ENCODE measurements at regions not wholly inside any gene's neighbourhood (a gene's known extent, or its start where the extent isn't known, plus 50 kb on each side); places are given as distances from the start of the nearest gene placed in this dataset.

DNA sequence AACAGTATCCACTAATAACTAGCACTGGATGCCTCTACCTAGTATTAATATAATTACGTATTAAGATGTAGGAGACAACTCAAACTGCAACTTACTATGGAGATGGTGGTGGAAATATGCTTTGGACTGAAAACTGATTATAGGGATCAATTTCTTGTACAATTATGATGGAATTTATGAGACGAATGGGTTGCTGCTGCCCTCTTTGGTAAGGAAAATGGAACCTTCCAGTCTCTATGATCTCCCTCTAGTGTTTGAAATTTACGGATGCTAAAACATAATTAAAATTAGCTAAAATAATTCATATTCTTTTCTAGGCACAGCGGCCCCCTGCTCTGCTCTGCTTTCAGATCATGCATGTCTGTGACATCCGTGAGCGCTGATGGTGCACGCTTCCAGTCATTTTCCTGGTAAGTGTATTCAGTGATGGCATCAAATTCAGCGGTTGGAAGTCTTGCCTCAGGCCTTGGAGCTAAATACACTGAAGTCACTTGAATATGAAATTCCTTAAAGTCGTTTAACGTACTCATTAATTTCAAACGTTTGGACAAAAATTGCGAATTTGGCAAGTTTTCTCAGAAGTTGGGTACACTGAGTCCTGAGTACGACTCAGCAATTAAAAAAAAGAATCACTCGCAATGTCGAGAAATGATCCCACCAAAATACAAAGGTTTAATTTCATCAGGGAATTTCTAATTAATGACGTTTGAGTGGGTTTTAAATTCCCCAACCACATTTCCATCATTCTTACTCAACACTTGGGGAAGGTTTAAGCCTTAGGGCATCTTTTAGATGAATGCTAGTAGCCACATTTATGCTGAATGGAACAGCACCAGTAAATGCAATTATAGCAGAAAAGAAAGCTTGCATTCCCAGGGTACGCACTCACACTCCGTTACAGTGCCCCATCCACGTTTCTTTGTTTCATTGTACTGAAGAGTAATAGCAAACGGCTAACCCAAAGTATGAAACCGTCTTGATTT, 132.6 kb downstream of the NR2F2 start:
- TF ChIP-seq CTCF (optimal IDR thresholded peaks at IDR 0.05 in 1 of 3, IDR thresholded peaks at IDR 0.05 in 1 of 3, conservative IDR thresholded peaks at IDR 0.05 in 1 of 3; ENCODE audit: extremely low read depth in 1 of 3, insufficient read depth in 2 of 3, low read length in 3 of 3) (no peak), EZH2 (IDR thresholded peaks at IDR 0.05; ENCODE audit: low read length) (no peak)
